HG02840 (cell line): ENCODE measurements at regions not wholly inside any gene's neighbourhood (a gene's known extent, or its start where the extent isn't known, plus 50 kb on each side); places are given as distances from the start of the nearest gene placed in this dataset.

ENCODE experiments used
- ATAC-seq: cut with Tn5 transposase; IDR thresholded peaks from one replicate; pipeline ENCODE4 v1.9.1; 2021; ENCODE audit warnings: mild to moderate bottlenecking, moderate library complexity, moderate number of reproducible peaks; ENCODE audit not compliant: unreplicated experiment, low FRiP score

DNA sequence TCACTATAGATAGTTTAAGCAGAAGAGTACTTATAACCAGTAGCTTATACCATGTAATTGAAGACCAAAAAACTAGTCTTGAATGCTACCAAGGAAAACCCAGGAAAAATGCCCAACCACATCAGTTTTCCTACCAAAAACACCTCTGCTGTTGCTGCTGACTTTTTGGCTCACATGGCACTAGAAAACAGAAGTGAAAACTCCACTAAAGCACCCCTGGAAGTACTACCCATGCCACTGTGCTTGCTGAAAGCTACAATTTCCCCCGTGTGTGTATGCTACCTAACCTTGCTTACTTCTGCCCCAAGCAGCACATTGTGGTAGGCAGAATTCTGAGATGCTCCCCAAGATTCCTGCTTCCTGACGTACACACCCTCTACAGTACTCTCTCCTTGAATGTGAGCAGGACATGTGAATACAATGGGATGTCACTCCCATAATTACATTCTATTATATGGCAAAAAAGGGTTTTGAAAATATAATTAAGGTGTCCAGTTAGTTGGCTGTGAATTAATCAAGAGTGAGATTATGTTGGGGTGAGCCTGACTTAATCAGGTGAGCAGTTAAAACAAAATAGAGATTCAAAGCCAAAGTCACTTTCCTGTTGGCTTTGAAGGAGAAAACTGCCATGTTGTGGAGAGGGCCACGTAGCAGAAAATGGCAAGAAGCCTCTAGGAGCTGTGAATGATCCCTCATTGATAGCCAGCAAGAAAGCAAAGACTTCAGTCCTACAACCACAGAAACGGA is 209.8 kb upstream of the MARCKS start:
- no peak for ATAC-seq

- no peak for ATAC-seq
These were observed 208.4 kb upstream of the MARCKS start for GRCh38 chr6:113648698-113649097.

DNA sequence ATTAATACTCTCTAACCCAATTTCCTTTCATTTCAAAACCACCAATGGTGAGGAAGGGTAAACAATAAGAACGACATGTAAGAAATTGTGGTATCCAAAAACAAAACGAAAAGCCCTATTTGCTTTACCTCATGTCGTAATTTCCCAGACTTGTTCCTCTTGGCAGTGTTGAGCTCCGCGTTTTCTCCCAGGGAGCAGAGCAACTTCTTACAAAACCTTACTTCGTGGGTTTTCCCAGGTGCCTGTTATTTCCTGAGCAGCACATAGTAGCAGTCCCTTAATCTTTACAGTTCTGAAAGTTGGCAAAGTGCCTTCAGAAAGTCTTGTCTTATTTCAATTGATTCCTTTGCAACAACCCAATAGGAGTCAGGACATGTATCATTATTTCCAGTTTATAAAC is 207.9 kb upstream of the MARCKS start:
- no peak for ATAC-seq

GRCh38 chr6:113649880-113650609 is 207.1 kb upstream of the MARCKS start:
- no peak for ATAC-seq

- no peak for ATAC-seq
These were observed 206.6 kb upstream of the MARCKS start for GRCh38 chr6:113650610-113650979.

- ATAC-seq: no peak
These were observed 206.0 kb upstream of the MARCKS start for GRCh38 chr6:113651120-113651519.

GRCh38 chr6:113651920-113652319 is 205.2 kb upstream of the MARCKS start:
- ATAC-seq: no peak

DNA sequence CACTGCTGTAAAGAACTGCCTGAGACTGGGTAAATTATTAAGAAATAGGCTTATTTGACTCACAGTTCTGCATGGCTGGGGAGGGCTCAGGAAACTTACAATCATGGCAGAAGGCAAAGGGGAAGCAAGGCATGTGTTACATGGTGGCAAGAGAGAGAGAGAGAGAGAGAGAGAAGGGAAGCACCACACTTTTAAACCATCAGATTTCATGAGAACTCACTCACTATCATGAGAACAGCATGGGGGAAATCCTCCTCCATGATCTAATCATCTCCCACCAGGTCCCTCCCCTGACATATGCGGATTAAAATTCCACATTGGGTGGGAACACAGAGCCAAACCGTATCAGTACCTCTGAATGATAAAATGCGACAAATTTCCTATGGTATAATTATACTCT is 203.9 kb upstream of the MARCKS start:
- no peak for ATAC-seq

DNA sequence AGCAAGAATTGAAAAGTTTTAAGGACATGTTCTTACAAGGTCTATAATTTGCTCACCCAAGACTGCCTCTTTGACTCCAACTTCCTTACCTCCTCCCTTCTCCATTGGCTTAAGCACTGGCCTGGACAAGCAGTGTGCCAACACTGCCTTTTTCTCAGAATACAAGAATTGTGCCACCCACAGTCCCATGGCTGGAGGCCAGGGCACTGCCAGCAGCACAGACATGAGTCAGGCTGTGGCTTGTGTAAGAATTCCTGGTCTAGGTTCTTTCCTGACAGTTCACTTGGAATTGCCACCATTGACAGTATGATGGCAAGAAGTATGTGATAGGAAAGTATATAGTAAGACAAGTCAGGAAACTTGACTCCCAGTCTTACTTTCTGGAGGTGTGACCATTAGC is 202.7 kb upstream of the MARCKS start:
- ATAC-seq: no peak

- ATAC-seq: no peak
These were observed 201.4 kb upstream of the MARCKS start for GRCh38 chr6:113655761-113656160.

DNA sequence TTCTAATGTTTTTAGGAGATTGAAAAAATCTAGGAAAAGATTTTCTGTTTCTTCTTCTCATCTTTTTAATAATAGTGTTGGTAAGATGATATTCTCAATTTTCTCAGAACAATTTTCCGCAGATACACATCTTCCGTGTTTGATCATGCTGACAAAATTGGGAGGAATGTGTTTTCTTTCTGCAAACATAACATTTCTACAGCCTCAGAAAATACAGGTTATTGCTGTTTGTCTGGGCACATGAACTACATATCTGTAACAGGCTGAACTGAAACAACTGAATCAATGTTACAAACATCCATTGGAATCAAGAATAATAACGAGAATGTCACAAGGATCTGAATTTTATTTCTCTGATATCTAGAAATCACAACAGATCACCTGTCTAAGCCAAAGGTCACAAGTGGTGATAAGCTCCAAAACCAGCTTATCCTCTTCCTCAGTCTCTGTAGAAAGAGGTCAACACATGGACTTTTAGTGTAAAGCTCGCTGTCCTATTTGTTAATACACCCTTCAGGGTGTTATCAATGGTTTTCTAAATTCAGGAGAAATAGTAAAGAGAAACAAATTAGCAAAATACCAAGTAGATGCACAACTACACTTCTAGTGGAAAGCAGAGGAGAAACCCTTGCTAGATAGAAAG is 197.3 kb upstream of the MARCKS start:
- no peak for ATAC-seq

GRCh38 chr6:113660819-113661218 is 196.3 kb upstream of the MARCKS start:
- ATAC-seq: no peak

DNA sequence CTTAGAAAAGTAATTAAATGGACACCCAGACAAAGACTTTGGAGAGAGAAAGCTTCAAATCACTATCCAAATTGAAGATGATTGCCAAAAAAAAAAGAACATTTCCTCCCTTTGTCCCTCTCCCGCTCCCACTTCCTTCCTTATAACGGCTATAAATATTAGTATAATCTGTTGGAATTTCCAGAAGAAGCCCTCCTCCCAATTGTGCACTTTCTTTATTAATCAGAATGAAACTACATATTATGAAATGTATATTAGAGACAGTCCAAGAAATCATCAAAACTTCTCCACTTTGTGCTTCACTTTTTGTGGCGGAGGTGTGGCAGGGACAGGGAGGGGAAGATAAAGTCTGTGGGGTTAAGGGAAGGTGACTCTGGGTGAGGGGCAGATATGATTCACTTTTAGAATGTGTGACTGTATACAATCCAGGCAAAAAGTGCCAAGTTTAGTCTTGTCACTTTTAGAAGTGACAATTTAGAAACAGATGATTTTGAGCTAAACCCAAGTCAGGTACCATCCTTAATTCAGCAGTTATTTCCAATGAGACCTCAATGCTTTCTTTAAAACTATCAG is 195.0 kb upstream of the MARCKS start:
- no peak for ATAC-seq

DNA sequence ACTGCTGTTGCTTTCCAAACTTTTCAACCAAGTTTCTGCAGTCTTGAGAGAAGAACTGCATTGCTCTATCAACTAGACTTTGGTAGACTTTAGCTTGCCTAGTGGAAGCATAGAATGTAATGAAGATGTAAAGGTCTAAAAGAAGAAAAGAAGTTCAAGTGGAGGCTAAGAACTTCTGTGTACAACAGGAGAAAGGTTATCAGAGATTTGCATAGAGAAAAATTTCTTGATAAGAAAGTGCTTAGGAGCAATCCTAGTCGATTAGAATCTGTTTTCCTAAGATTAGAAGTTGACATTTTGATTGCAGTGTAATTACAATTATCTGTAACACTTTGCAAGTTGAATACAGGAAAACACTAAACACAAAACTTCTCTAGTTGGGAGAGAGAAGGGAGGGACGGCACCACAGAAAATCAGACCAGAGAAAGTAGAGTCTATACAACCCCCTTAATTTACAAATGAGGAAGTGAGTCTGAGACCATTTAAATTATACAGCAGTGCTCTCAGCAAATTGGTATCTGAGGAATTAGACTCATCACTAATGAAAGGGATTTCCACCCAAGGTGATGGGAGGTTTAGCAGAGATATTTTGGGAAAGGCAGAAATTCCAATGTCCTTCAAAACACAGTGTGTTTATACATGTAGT is 194.3 kb upstream of the MARCKS start:
- peak; percentile 70 for ATAC-seq

- ATAC-seq: no peak
These were observed 192.2 kb upstream of the MARCKS start for GRCh38 chr6:113664909-113665308.

- ATAC-seq: no peak
These were observed 188.3 kb upstream of the MARCKS start for GRCh38 chr6:113668641-113669408.

GRCh38 chr6:113669606-113670005 is 187.5 kb upstream of the MARCKS start:
- ATAC-seq: no peak

DNA sequence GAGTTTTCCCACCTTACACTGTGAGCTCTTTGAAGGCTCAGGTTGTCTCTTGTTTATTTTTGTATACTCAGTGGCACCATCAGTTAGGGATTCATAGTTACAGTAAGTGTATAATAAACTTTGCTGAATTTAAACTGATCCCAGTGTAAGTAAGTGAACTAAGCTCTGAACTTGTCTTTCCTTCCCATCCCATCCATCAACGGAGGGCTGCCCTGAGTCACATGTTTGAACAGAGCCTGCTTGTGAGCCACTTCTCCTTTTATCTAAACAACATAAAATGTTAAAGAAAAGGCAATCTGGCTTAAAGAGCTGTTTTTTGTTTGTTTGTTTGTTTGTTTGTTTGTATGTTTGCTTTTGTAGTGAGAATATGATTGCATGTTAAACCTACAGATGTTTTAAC is 185.7 kb upstream of the MARCKS start:
- ATAC-seq: no peak

DNA sequence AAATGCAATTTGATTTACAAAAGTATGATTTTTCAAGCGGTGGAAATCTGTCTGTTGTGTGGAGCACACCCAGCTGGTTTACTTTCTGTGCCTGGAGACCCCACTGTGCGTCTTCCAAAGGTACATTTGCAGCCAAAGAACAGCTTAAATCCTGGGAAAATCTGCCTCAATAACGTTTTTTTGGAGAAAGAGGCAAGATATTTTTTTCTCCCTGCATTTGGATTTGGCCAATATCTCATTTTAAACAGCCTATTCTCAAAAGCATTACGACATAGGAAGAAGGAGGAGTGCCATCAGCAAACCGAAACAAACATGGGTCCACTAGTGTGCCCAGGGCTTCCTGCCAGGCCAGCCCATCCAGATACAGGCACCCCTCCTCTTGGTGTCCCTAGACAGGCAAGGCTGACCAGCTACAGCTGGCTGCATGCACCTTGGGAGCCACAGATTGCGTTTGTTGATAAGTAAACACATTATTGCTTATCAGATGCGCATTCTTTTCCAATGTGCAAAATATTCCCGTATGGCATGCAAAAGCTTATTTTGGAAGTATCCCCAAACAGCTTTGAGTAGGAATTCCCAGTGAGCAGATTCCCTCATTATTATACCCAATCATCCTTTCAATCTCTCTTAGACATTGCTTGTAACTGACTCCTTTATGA is 184.5 kb upstream of the MARCKS start:
- ATAC-seq: no peak

DNA sequence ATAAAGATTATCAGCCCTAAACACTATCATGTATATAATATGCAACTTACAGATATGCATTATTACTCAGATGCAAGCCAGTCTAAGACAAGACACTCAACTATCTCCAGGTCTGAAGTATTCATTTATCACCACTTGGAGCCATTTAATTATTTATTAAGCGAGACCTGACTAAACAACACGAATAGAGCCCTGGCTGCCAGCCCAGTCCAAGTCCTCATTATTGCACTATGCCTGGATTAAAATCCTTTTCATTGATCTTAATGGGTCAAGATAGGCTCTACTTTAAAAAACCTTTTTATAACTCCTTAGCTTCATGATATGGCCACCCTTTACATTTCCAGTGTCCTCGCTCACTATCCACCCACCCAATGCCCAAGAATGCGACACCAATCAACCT is 183.1 kb upstream of the MARCKS start:
- no peak for ATAC-seq
